Chondrocyte (in vitro differentiated cells): ENCODE measurements at regions not wholly inside any gene's neighbourhood (a gene's known extent, or its start where the extent isn't known, plus 50 kb on each side); places are given as distances from the start of the nearest gene placed in this dataset.

Experiments
- DNase-seq: peaks from one replicate; pipeline ENCODE4 v3.0.0; 2021; ENCODE audit warnings: mixed read lengths, low spot score
- H3K27ac Mint-ChIP-seq: one replicate; pipeline ENCODE4 v1.8.0; 2021; ENCODE audit warnings: mild to moderate bottlenecking, moderate library complexity, mixed read lengths; ENCODE audit not compliant: unreplicated experiment
- H3K27me3 Mint-ChIP-seq: 2 replicates; pipeline ENCODE4 v1.8.0; 2021; ENCODE audit warnings: low read depth, mixed read lengths
- H3K36me3 Mint-ChIP-seq: 2 replicates; pipeline ENCODE4 v1.8.0; 2021; ENCODE audit warnings: low read depth, mixed read lengths
- H3K4me1 Mint-ChIP-seq: 2 replicates; pipeline ENCODE4 v1.8.0; 2021; ENCODE audit warnings: low read depth, mild to moderate bottlenecking, mixed read lengths
- H3K4me3 Mint-ChIP-seq: one replicate; pipeline ENCODE4 v1.8.0; 2021; ENCODE audit warnings: mild to moderate bottlenecking, moderate library complexity, mixed read lengths; ENCODE audit not compliant: unreplicated experiment
- H3K9me3 Mint-ChIP-seq: 2 replicates; pipeline ENCODE4 v1.8.0; 2021; ENCODE audit warnings: low read depth, mixed read lengths
- TF ChIP-seq, protein P1 (sequence below): fragments of 200-600 bp; sonication (generic); IDR thresholded peaks from 2 replicates; pipeline ENCODE4 v1.5.0; 2021; ENCODE audit warnings: antibody characterized with exemption, mild to moderate bottlenecking, moderate library complexity

DNA sequence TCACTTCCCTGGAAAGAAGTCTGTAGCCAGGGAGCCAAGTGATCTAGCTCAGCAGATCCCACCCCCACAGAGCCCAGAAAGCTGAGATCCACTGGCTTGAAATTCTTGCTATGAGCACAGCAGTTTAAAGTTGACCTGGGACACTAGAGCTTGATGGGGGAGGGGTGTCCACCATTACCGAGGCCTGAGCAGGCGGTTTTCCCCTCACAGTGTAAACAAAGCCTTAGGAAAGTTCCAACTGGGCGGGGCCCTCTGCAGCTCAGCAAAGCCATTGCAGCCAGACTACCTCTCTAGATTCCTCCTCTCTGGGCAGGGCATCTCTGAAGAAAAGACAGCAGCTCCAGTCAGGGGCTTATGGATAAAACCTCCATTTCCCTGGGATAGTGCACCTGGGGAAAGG is 887.2 kb upstream of the LRATD1 start:
- H3K9me3 Mint-ChIP-seq = peaks cover 43% of the 10 kb centered on the region
- H3K36me3 Mint-ChIP-seq = no peaks in the 10 kb centered on the region

DNA sequence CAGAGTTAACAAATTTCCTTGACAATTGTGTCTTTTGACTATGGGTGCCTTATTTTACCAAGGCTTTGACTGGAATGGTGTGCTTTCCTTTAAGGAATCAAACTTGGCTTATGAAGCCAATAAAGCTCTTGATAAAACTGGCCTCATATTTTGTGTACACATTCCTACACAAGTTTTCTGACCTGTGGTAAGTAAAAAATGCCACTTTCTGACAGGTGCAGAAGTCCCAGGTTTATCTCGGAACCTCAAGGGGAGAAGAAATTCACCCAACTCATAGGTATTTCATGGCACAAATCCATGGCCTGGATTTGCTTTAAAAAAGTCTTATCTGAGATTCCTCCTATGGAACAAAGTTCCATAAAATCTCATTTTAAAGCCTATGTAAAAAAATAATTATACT is 880.6 kb upstream of the LRATD1 start:
- Mint-ChIP-seq H3K27ac (no peak overlapping the region), H3K4me1 (no peaks in the 10 kb centered on the region), H3K36me3 (no peaks in the 10 kb centered on the region), H3K9me3 (peaks cover 20% of the 10 kb centered on the region), H3K27me3 (peaks cover 2% of the 10 kb centered on the region), H3K4me3 (no peak overlapping the region)
- no peak for DNase-seq
- TF ChIP-seq, protein P1, sequence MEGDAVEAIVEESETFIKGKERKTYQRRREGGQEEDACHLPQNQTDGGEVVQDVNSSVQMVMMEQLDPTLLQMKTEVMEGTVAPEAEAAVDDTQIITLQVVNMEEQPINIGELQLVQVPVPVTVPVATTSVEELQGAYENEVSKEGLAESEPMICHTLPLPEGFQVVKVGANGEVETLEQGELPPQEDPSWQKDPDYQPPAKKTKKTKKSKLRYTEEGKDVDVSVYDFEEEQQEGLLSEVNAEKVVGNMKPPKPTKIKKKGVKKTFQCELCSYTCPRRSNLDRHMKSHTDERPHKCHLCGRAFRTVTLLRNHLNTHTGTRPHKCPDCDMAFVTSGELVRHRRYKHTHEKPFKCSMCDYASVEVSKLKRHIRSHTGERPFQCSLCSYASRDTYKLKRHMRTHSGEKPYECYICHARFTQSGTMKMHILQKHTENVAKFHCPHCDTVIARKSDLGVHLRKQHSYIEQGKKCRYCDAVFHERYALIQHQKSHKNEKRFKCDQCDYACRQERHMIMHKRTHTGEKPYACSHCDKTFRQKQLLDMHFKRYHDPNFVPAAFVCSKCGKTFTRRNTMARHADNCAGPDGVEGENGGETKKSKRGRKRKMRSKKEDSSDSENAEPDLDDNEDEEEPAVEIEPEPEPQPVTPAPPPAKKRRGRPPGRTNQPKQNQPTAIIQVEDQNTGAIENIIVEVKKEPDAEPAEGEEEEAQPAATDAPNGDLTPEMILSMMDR = no peak

More for the DNA sequence above, 887.2 kb upstream of the LRATD1 start:
- Mint-ChIP-seq H3K4me1 (no peaks in the 10 kb centered on the region), H3K27ac (no peak overlapping the region), H3K4me3 (no peak overlapping the region), H3K27me3 (no peaks in the 10 kb centered on the region)
- no peak for DNase-seq
- TF ChIP-seq, protein P1 = no peak

DNA sequence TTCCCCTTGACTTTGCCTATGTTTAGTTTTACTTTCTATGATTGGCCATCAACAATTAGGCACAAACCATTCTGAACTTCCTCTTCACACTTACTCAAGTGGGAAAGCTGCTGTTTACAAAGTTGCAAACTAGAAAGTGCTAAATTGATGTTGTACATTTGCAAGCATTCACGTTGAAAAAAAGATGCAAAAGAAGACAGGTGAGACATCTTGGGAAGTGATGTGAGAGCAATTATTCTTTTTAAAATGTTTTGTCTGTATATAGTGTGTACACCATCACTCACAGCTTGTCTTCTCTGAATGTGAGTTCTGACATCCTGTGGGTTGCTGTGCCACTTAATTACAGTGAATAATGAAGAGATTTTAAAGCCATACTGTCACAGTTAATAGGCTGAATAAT is 874.1 kb upstream of the LRATD1 start:
- Mint-ChIP-seq H3K9me3 (no peaks in the 10 kb centered on the region), H3K4me3 (no peak overlapping the region)
- TF ChIP-seq, protein P1 = no peak

DNA sequence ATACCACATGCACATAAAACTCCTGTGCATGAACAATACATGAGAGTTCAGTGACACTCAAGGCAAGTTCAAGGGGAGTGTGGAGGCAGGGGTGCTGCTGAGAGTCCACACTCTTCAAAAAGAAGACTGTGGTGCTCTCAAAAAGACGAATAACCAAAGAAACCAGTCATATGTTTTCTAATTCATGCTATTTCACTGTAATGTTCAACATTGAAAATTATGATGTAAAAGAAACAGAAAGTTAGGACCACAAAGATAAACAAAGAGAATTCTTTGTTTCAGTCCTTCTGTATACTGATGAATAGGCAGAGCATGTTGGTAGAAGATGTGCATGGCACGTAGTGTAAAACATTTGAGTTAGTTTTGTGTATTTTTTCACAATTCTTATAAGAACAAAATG is 864.2 kb upstream of the LRATD1 start:
- DNase-seq = no peak
- TF ChIP-seq, protein P1 = no peak
- Mint-ChIP-seq H3K27ac (no peak overlapping the region), H3K4me1 (no peaks in the 10 kb centered on the region), H3K27me3 (peaks cover 3% of the 10 kb centered on the region), H3K36me3 (no peaks in the 10 kb centered on the region), H3K9me3 (no peaks in the 10 kb centered on the region), H3K4me3 (no peak overlapping the region)

More for the DNA sequence above, 874.1 kb upstream of the LRATD1 start:
- H3K36me3 Mint-ChIP-seq = no peaks in the 10 kb centered on the region
- DNase-seq = no peak
- no peaks in the 10 kb centered on the region for H3K4me1 Mint-ChIP-seq
- H3K27me3 Mint-ChIP-seq = peaks cover 2% of the 10 kb centered on the region
- H3K27ac Mint-ChIP-seq = no peak overlapping the region

DNA sequence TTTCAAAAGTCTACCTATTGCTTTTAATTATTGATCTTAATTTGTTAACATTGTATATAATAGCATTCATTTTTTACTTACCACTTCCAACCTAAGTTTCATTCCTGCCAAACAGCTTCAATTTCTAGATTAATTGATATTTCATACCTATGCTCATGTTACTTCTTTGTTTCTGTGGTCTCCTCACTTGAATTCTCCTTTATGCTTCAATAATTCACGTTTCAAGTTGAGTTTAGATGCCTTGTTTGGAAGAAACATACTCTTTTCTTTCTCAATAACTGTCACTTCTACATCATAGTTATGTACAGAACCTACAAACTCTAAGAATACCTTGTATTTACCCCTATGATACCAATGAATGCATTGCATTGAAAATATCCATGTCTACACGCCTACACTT is 862.2 kb upstream of the LRATD1 start:
- Mint-ChIP-seq H3K27ac (no peak overlapping the region), H3K4me1 (no peaks in the 10 kb centered on the region)

More for the DNA sequence above, 862.2 kb upstream of the LRATD1 start:
- no peak for DNase-seq
- Mint-ChIP-seq H3K27me3 (peaks cover 3% of the 10 kb centered on the region), H3K36me3 (no peaks in the 10 kb centered on the region), H3K4me3 (no peak overlapping the region), H3K9me3 (no peaks in the 10 kb centered on the region)
- TF ChIP-seq, protein P1 = no peak
